SK-N-SH treated with all-trans-retinoic acid at 6 μM for 48 hours (cell line): ENCODE measurements at regions not wholly inside any gene's neighbourhood (a gene's known extent, or its start where the extent isn't known, plus 50 kb on each side); places are given as distances from the start of the nearest gene placed in this dataset.

Experiments
- PPARA ChIP-seq: fragments of 250-450 bp; sonication (Bioruptor Pico); IDR thresholded peaks from 2 replicates; pipeline ENCODE4 v1.5.0; 2020; ENCODE audit warnings: mild to moderate bottlenecking, borderline replicate concordance
- RARB ChIP-seq: fragments of 250-450 bp; sonication (Bioruptor Pico); IDR thresholded peaks from 2 replicates; pipeline ENCODE4 v1.8.0; 2021; ENCODE audit warnings: mild to moderate bottlenecking, moderate library complexity

DNA sequence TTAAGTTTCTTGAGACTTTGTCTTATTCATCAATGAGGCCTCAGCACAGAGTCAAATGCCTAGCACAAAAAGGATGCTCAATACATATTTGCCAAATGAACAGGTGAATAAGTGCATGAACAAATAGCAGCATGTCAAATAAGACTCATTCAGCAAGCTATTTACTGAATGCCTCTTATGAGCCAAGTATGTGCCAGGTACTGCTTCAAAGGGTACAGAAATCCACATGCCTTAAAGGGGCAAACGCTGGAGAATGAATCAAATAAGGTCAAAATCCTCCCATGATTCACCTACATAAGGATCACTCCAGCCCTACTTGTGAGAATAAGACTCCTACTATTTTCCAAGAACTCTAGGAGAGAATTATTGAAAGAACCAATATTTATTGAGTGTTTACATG is 260.2 kb upstream of the CPEB2 start:
- TF ChIP-seq RARB (CRISPR knock-in tag) (no peak), PPARA (CRISPR knock-in tag) (no peak)
